GM21381 (cell line): ENCODE measurements at regions not wholly inside any gene's neighbourhood (a gene's known extent, or its start where the extent isn't known, plus 50 kb on each side); places are given as distances from the start of the nearest gene placed in this dataset.
A peak's percentile ranks its signal among the peaks of the same experiment; 100 is the strongest.
"Not testable (repeated sequence)": the region's sequence is repeated elsewhere in the genome, so short reads cannot be mapped to it uniquely, and the experiment has no call there.

ENCODE experiments used
- ATAC-seq: cut with Tn5 transposase; IDR thresholded peaks from one replicate; pipeline ENCODE4 v1.9.1; 2021; ENCODE audit warnings: mild to moderate bottlenecking, moderate library complexity; ENCODE audit not compliant: unreplicated experiment

GRCh38 chr3:176873261-176873660 is 324.0 kb downstream of the TBL1XR1 start:
- ATAC-seq = no peak

GRCh38 chr3:176872771-176873209 is 324.5 kb downstream of the TBL1XR1 start:
- peak; percentile 94 for ATAC-seq

GRCh38 chr3:176870451-176870850 is 326.8 kb downstream of the TBL1XR1 start:
- no peak for ATAC-seq

- ATAC-seq = no peak
These were observed 329.3 kb downstream of the TBL1XR1 start for GRCh38 chr3:176867681-176868663.

- ATAC-seq = no peak
These were observed 336.1 kb downstream of the TBL1XR1 start for GRCh38 chr3:176861137-176861536.

- ATAC-seq = no peak
These were observed 340.6 kb downstream of the TBL1XR1 start for GRCh38 chr3:176856721-176857120.

GRCh38 chr3:176855901-176856486 is 341.3 kb downstream of the TBL1XR1 start:
- no peak for ATAC-seq

- no peak for ATAC-seq
These were observed 342.1 kb downstream of the TBL1XR1 start for GRCh38 chr3:176855213-176855612.

- ATAC-seq = no peak
These were observed 346.8 kb downstream of the TBL1XR1 start for GRCh38 chr3:176850498-176850897.

- no peak for ATAC-seq
These were observed 348.7 kb downstream of the TBL1XR1 start for GRCh38 chr3:176848431-176849214.

GRCh38 chr3:176842914-176843313 is 354.4 kb downstream of the TBL1XR1 start:
- ATAC-seq = no peak

- no peak for ATAC-seq
These were observed 356.5 kb downstream of the TBL1XR1 start for GRCh38 chr3:176840641-176841286.

- ATAC-seq = no peak
These were observed 357.4 kb downstream of the TBL1XR1 start for GRCh38 chr3:176839901-176840300.

- no peak for ATAC-seq
These were observed 357.8 kb downstream of the TBL1XR1 start for GRCh38 chr3:176839466-176839865.

- not testable (repeated sequence) for ATAC-seq
These were observed 370.0 kb downstream of the TBL1XR1 start for GRCh38 chr3:176827244-176827643.

GRCh38 chr3:176824811-176825210 is 372.5 kb downstream of the TBL1XR1 start:
- no peak for ATAC-seq

- no peak for ATAC-seq
These were observed 376.5 kb downstream of the TBL1XR1 start for GRCh38 chr3:176820764-176821163.

- ATAC-seq = no peak
These were observed 380.3 kb downstream of the TBL1XR1 start for GRCh38 chr3:176816937-176817336.

- peak; percentile 98 for ATAC-seq
These were observed 383.0 kb downstream of the TBL1XR1 start for GRCh38 chr3:176814285-176814684.

- no peak for ATAC-seq
These were observed 389.3 kb downstream of the TBL1XR1 start for GRCh38 chr3:176807938-176808337.

- ATAC-seq = no peak
These were observed 397.6 kb downstream of the TBL1XR1 start for GRCh38 chr3:176799675-176800074.
